Coronary artery (tissue), 2 donors: ENCODE measurements at regions not wholly inside any gene's neighbourhood (a gene's known extent, or its start where the extent isn't known, plus 50 kb on each side); places are given as distances from the start of the nearest gene placed in this dataset.

Experiments
- DNase-seq: peaks from one replicate; pipeline ENCODE4 v3.0.0-alpha.2; 2017; ENCODE audit warnings: low spot score
- H3K27ac ChIP-seq, 2 donors: fragments of 200-600 bp; sonication (generic); one replicate each; pipeline ENCODE4 v1.5.1; 2016 to 2019
- H3K4me3 ChIP-seq: fragments of 200-600 bp; sonication (generic); 2 replicates; pipeline ENCODE4 v1.5.1; 2016; ENCODE audit warnings: mild to moderate bottlenecking, moderate library complexity
- CTCF ChIP-seq: fragments of 200-600 bp; sonication (generic); IDR thresholded peaks from one replicate; pipeline ENCODE4 v1.5.1; 2019; ENCODE audit warnings: antibody characterized with exemption

- no peak overlapping the region for H3K4me3 ChIP-seq
- no peak for TF ChIP-seq CTCF
- H3K27ac ChIP-seq: no peak overlapping the region
- no peak for DNase-seq
Measured at GRCh38 chr5:26003966-26004365, 1034.4 kb downstream of the CDH9 start.

GRCh38 chr5:25995209-25995608 lies 1043.2 kb downstream of the CDH9 start:
- no peak for DNase-seq
- Histone ChIP-seq H3K27ac (no peak overlapping the region), H3K4me3 (no peak overlapping the region)
- no peak for TF ChIP-seq CTCF

GRCh38 chr5:25993701-25994100 lies 1044.7 kb downstream of the CDH9 start:
- no peak overlapping the region for H3K4me3 ChIP-seq
- no peak for DNase-seq
- no peak overlapping the region for H3K27ac ChIP-seq
- no peak for TF ChIP-seq CTCF

GRCh38 chr5:25991639-25992038 lies 1046.7 kb downstream of the CDH9 start:
- TF ChIP-seq CTCF: no peak
- Histone ChIP-seq H3K4me3 (no peak overlapping the region), H3K27ac (no peak overlapping the region)
- no peak for DNase-seq

- no peak overlapping the region for H3K27ac ChIP-seq
- DNase-seq: no peak
- no peak overlapping the region for H3K4me3 ChIP-seq
- TF ChIP-seq CTCF: no peak
Measured at GRCh38 chr5:25990771-25991170, 1047.6 kb downstream of the CDH9 start.

- DNase-seq: no peak
- no peak for TF ChIP-seq CTCF
- H3K4me3 ChIP-seq: no peak overlapping the region
- no peak overlapping the region for H3K27ac ChIP-seq
Measured at GRCh38 chr5:25979086-25979485, 1059.3 kb downstream of the CDH9 start.

GRCh38 chr5:25975885-25976284 lies 1062.5 kb downstream of the CDH9 start:
- DNase-seq: no peak
- Histone ChIP-seq H3K4me3 (no peak overlapping the region), H3K27ac (no peak overlapping the region)
- no peak for TF ChIP-seq CTCF
